CD4-positive, alpha-beta memory T cell (primary cell): ENCODE measurements at regions not wholly inside any gene's neighbourhood (a gene's known extent, or its start where the extent isn't known, plus 50 kb on each side); places are given as distances from the start of the nearest gene placed in this dataset.
A peak's percentile ranks its signal among the peaks of the same experiment; 100 is the strongest.

Source experiments
- CTCF ChIA-PET: fragments of 350-600 bp; sonication (Branson Sonifier 250); formaldehyde crosslinking; loops from one replicate; lab custom pipeline; 2021; ENCODE audit warnings: inconsistent platforms; ENCODE audit not compliant: partially characterized antibody; lab: Charles Lee
- POLR2A ChIA-PET: fragments of 350-600 bp; sonication (Branson Sonifier 250); formaldehyde crosslinking; loops from one replicate; lab custom pipeline; 2021; ENCODE audit not compliant: partially characterized antibody; lab: Charles Lee
- DNase-seq, 5 donors: peaks; one replicate each; pipeline versions ENCODE4 v3.0.0 to v3.0.0-alpha.2; 2020 to 2022; ENCODE audit warnings: mixed read lengths in 1 of 5
- H3K27ac ChIP-seq: one replicate; pipeline ENCODE4 v1.7.0; 2013; ENCODE audit warnings: low read depth, low read length
- H3K27me3 ChIP-seq: 2 replicates; pipeline ENCODE4 v1.7.0; 2013; ENCODE audit warnings: mild to moderate bottlenecking, low read length, moderate library complexity; ENCODE audit not compliant: insufficient read depth
- H3K36me3 ChIP-seq: 2 replicates; pipeline ENCODE4 v1.7.0; 2013; ENCODE audit warnings: mild to moderate bottlenecking, low read length, moderate library complexity; ENCODE audit not compliant: insufficient read depth
- H3K4me1 ChIP-seq: 2 replicates; pipeline ENCODE4 v1.7.0; 2013; ENCODE audit warnings: mild to moderate bottlenecking, low read length, moderate library complexity; ENCODE audit not compliant: insufficient read depth
- H3K4me3 ChIP-seq, 2 donors: one replicate each; pipeline ENCODE4 v1.7.0; 2013; ENCODE audit warnings: low read length in 2 of 2, mild to moderate bottlenecking in 1 of 2
- H3K9me3 ChIP-seq, 2 donors: one replicate each; pipeline ENCODE4 v1.7.0; 2013; ENCODE audit warnings: low read length in 2 of 2, control low read depth in 1 of 2; ENCODE audit not compliant: control insufficient read depth in 1 of 2
- H3K27ac Mint-ChIP-seq, 7 donors: one replicate each; pipeline ENCODE4 v1.8.0; 2020 to 2021; ENCODE audit warnings: mixed read lengths in 7 of 7, mild to moderate bottlenecking in 6 of 7, inconsistent platforms in 3 of 7, moderate library complexity in 3 of 7
- H3K27me3 Mint-ChIP-seq, 2 donors: one replicate each; pipeline ENCODE4 v1.8.0; 2020 to 2021; ENCODE audit warnings: mixed read lengths in 2 of 2
- H3K36me3 Mint-ChIP-seq, 2 donors: one replicate each; pipeline ENCODE4 v1.8.0; 2020 to 2021; ENCODE audit warnings: mixed read lengths in 2 of 2, inconsistent platforms in 1 of 2, mild to moderate bottlenecking in 1 of 2
- H3K4me1 Mint-ChIP-seq, 4 donors: one replicate each; pipeline ENCODE4 v1.8.0; 2020 to 2021; ENCODE audit warnings: mixed read lengths in 4 of 4, mild to moderate bottlenecking in 1 of 4
- H3K4me3 Mint-ChIP-seq, 8 donors: one replicate each; pipeline ENCODE4 v1.8.0; 2020 to 2021; ENCODE audit warnings: mixed read lengths in 8 of 8, mild to moderate bottlenecking in 7 of 8, moderate library complexity in 6 of 8, inconsistent platforms in 3 of 8
- H3K9me3 Mint-ChIP-seq, 8 donors: one replicate each; pipeline ENCODE4 v1.8.0; 2020 to 2021; ENCODE audit warnings: mixed read lengths in 8 of 8, mild to moderate bottlenecking in 5 of 8, inconsistent platforms in 3 of 8, moderate library complexity in 1 of 8
- intact Hi-C: fragments of 100-400 bp; cut with micrococcal nuclease; formaldehyde crosslinking; loops from one replicate; pipeline ENCODE4 v1.15.1; 2023

GRCh38 chr2:146262606-146263005, 1582.2 kb upstream of the ACVR2A start:
- H3K4me3 Mint-ChIP-seq, result no peak overlapping the region
- POLR2A ChIA-PET, result no interaction called here

DNA sequence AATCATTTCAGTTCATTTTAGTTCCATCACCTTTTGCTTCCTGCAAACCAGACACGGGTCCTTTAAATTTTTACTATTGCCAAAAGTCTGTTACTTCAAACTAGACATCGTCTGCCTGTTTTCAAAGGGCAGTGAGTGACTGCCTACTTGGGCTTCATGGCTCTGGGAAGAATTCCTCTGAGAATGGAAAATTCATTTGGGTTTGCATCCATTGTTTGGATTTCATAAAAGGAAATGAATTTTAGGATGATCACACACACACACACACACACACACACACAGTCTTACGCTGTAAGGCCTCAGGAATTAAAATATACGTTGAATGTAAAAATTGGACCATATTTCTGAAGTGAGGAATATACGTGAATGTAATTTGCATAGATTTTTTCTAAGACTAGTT, 1584.3 kb upstream of the ACVR2A start:
- no peaks in the 10 kb centered on the region for H3K9me3 ChIP-seq
- H3K27me3 ChIP-seq, result no peaks in the 10 kb centered on the region
- H3K36me3 Mint-ChIP-seq, result no peaks in the 10 kb centered on the region
- H3K36me3 ChIP-seq, result no peaks in the 10 kb centered on the region
- H3K27ac Mint-ChIP-seq, result no peak overlapping the region
- no peaks in the 10 kb centered on the region for H3K4me1 Mint-ChIP-seq
- intact Hi-C loops, result no loop called here
- POLR2A ChIA-PET, result no interaction called here
- no peaks in the 10 kb centered on the region for H3K27me3 Mint-ChIP-seq
- H3K4me3 Mint-ChIP-seq, result no peak overlapping the region
- CTCF ChIA-PET, result no interaction called here
- no peaks in the 10 kb centered on the region for H3K4me1 ChIP-seq
- no peak overlapping the region for H3K27ac ChIP-seq
- H3K4me3 ChIP-seq, result no peak overlapping the region
- H3K9me3 Mint-ChIP-seq, result peaks cover 0 to 11% (median 2%) of the 10 kb centered on the region in 8 donors
- DNase-seq, result no peak

More at GRCh38 chr2:146262606-146263005, 1582.2 kb upstream of the ACVR2A start:
- no peak for DNase-seq
- Mint-ChIP-seq H3K9me3 (peaks cover 0 to 11% (median 1%) of the 10 kb centered on the region in 8 donors), H3K4me1 (no peaks in the 10 kb centered on the region), H3K27ac (no peak overlapping the region), H3K36me3 (no peaks in the 10 kb centered on the region), H3K27me3 (no peaks in the 10 kb centered on the region)
- Histone ChIP-seq H3K4me3 (no peak overlapping the region), H3K9me3 (no peaks in the 10 kb centered on the region), H3K27me3 (no peaks in the 10 kb centered on the region), H3K4me1 (no peaks in the 10 kb centered on the region), H3K36me3 (no peaks in the 10 kb centered on the region), H3K27ac (no peak overlapping the region)
- CTCF ChIA-PET, result interaction anchor here (0.6 kb wide), 1 partner anchor 257 kb away, joined by 3 read pairs; no protein-coding TSS in a partner anchor
- intact Hi-C loops, result no loop called here

DNA sequence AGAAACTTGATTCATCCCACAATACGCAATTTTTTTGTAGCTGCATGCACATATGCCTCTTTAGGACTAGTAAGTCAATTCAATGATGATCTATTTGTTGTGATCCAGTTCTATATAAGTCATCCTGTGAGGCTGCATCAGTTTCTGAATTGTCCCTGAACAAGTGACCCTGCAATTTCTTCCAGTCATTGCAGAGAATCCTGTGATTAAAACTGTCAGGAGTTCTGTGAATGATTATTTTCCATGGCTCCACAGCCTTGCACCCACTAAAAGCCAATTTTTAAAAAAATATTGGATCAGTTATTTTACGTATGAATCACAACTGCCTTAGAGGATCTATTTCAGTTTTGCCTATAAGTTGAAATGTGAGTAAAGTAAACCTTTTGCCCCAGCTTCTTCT, 1585.0 kb upstream of the ACVR2A start:
- CTCF ChIA-PET, result no interaction called here
- Histone ChIP-seq H3K27me3 (no peaks in the 10 kb centered on the region), H3K4me3 (no peak overlapping the region), H3K27ac (no peak overlapping the region), H3K36me3 (no peaks in the 10 kb centered on the region), H3K4me1 (no peaks in the 10 kb centered on the region), H3K9me3 (no peaks in the 10 kb centered on the region)
- POLR2A ChIA-PET, result no interaction called here
- no peaks in the 10 kb centered on the region for H3K36me3 Mint-ChIP-seq
- no peak overlapping the region for H3K27ac Mint-ChIP-seq
- no peaks in the 10 kb centered on the region for H3K27me3 Mint-ChIP-seq
- H3K4me1 Mint-ChIP-seq, result no peaks in the 10 kb centered on the region
- peaks cover 0 to 10% (median 4%) of the 10 kb centered on the region in 8 donors for H3K9me3 Mint-ChIP-seq
- no peak overlapping the region for H3K4me3 Mint-ChIP-seq
- intact Hi-C loops, result no loop called here
- DNase-seq, result no peak

GRCh38 chr2:146258071-146258470, 1586.8 kb upstream of the ACVR2A start:
- H3K4me1 ChIP-seq, result no peaks in the 10 kb centered on the region
- intact Hi-C loops, result no loop called here
- no peaks in the 10 kb centered on the region for H3K36me3 Mint-ChIP-seq
- H3K27me3 ChIP-seq, result no peaks in the 10 kb centered on the region
- H3K4me1 Mint-ChIP-seq, result no peaks in the 10 kb centered on the region
- no peak overlapping the region for H3K27ac Mint-ChIP-seq
- H3K4me3 ChIP-seq, result no peak overlapping the region
- H3K4me3 Mint-ChIP-seq, result no peak overlapping the region
- no peak overlapping the region for H3K27ac ChIP-seq
- CTCF ChIA-PET, result no interaction called here
- POLR2A ChIA-PET, result no interaction called here
- peaks cover 0 to 10% (median 3%) of the 10 kb centered on the region in 8 donors for H3K9me3 Mint-ChIP-seq
- no peak for DNase-seq
- no peaks in the 10 kb centered on the region for H3K9me3 ChIP-seq
- H3K36me3 ChIP-seq, result no peaks in the 10 kb centered on the region
- no peaks in the 10 kb centered on the region for H3K27me3 Mint-ChIP-seq

GRCh38 chr2:146252119-146252518, 1592.7 kb upstream of the ACVR2A start:
- H3K36me3 Mint-ChIP-seq, result no peaks in the 10 kb centered on the region
- H3K27ac Mint-ChIP-seq, result no peak overlapping the region
- no peaks in the 10 kb centered on the region for H3K27me3 Mint-ChIP-seq
- H3K9me3 Mint-ChIP-seq, result peaks cover 0 to 6% (median 3%) of the 10 kb centered on the region in 8 donors
- Histone ChIP-seq H3K36me3 (no peaks in the 10 kb centered on the region), H3K4me3 (no peak overlapping the region), H3K27ac (no peak overlapping the region), H3K9me3 (no peaks in the 10 kb centered on the region), H3K4me1 (no peaks in the 10 kb centered on the region), H3K27me3 (no peaks in the 10 kb centered on the region)
- ChIA-PET CTCF (no interaction called here), POLR2A (no interaction called here)
- no peak overlapping the region for H3K4me3 Mint-ChIP-seq
- H3K4me1 Mint-ChIP-seq, result no peaks in the 10 kb centered on the region
- no peak for DNase-seq
- intact Hi-C loops, result no loop called here

DNA sequence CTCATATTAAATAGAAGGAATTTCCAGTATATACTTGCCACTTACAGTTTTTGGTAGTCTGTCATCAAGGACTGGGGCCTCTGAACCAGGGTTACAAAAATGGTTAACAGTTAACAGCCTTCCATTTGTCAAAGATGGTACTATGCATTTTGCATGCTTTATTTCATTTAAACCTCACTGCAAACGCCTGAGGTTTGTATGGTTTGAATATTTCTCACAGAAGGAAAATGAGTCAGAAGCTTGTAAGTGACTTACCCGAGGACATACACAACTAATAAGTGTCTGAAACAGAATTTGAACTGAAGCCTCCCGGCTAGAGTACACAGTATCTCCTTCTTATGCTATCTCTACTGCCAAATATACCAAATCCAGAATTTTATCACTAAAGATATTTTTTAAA, 1593.5 kb upstream of the ACVR2A start:
- Histone ChIP-seq H3K4me3 (no peak overlapping the region), H3K27ac (no peak overlapping the region), H3K27me3 (no peaks in the 10 kb centered on the region), H3K4me1 (no peaks in the 10 kb centered on the region), H3K9me3 (no peaks in the 10 kb centered on the region), H3K36me3 (no peaks in the 10 kb centered on the region)
- Mint-ChIP-seq H3K9me3 (peaks cover 0 to 6% (median 3%) of the 10 kb centered on the region in 8 donors), H3K4me3 (no peak overlapping the region), H3K36me3 (no peaks in the 10 kb centered on the region), H3K27me3 (no peaks in the 10 kb centered on the region), H3K4me1 (no peaks in the 10 kb centered on the region), H3K27ac (no peak overlapping the region)
- intact Hi-C loops, result no loop called here
- ChIA-PET POLR2A (no interaction called here), CTCF (no interaction called here)
- DNase-seq, result no peak

- DNase-seq, result no peak
- Mint-ChIP-seq H3K9me3 (peaks cover 0 to 8% (median 2%) of the 10 kb centered on the region in 8 donors), H3K27ac (peak overlapping the region in 1 of 7 donors; percentile 10), H3K4me3 (no peak overlapping the region), H3K4me1 (no peaks in the 10 kb centered on the region), H3K36me3 (no peaks in the 10 kb centered on the region), H3K27me3 (no peaks in the 10 kb centered on the region)
- H3K27ac ChIP-seq, result no peak overlapping the region
- intact Hi-C loops, result no loop called here
- no peaks in the 10 kb centered on the region for H3K9me3 ChIP-seq
- no peaks in the 10 kb centered on the region for H3K36me3 ChIP-seq
- CTCF ChIA-PET, result no interaction called here
- no peaks in the 10 kb centered on the region for H3K27me3 ChIP-seq
- POLR2A ChIA-PET, result no interaction called here
- H3K4me1 ChIP-seq, result no peaks in the 10 kb centered on the region
- no peak overlapping the region for H3K4me3 ChIP-seq
Observed at GRCh38 chr2:146246736-146247523, 1597.9 kb upstream of the ACVR2A start.
